NB4 (cell line): ENCODE measurements at regions not wholly inside any gene's neighbourhood (a gene's known extent, or its start where the extent isn't known, plus 50 kb on each side); places are given as distances from the start of the nearest gene placed in this dataset.

Source experiments
- DNase-seq: peaks from one replicate; pipeline ENCODE4 v3.0.0; 2010; ENCODE audit warnings: low read depth
- H3K4me3 ChIP-seq: one replicate; pipeline ENCODE4 v1.5.1; 2011; ENCODE audit warnings: mild to moderate bottlenecking, low read depth, low read length, moderate library complexity
- MYC ChIP-seq: IDR thresholded peaks from 2 replicates; pipeline ENCODE4 v1.6.1; 2011; ENCODE audit warnings: low read depth, low read length
- POLR2A ChIP-seq: IDR thresholded peaks from 2 replicates; pipeline ENCODE4 v1.6.1; 2011; ENCODE audit warnings: mild to moderate bottlenecking; ENCODE audit not compliant: insufficient read length; ENCODE audit errors: extremely low read depth
- TF ChIP-seq, protein P1 (sequence below): IDR thresholded peaks from 2 replicates; pipeline ENCODE4 v1.6.1; 2011; ENCODE audit warnings: low read depth, low read length
- TF ChIP-seq, protein P2 (sequence below): IDR thresholded peaks from one replicate; pipeline ENCODE4 v1.5.1; 2012; ENCODE audit warnings: low read depth, low read length

DNA sequence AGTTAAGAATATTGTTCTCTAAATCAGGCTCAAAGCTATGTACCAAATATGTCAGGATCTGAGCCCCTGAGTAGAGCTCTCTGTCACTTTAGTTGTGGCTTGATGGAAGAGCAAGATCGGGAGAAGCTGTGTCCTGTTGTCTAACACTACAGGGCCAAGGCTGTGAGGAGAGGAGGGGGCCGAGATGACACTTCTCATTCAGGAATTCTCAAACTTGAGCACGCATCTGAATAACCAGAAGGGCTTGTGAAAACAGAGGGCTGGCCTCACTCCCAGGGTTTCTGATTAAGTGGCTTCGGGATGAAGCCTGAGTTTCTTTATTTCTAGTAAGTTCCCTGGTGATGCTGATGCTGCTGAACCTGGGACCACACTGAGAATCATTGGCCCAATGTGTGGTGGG lies 209.2 kb upstream of the DAB1 start:
- TF ChIP-seq MYC: no peak
- TF ChIP-seq, protein P1, sequence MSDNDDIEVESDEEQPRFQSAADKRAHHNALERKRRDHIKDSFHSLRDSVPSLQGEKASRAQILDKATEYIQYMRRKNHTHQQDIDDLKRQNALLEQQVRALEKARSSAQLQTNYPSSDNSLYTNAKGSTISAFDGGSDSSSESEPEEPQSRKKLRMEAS: no peak
- no peak for TF ChIP-seq POLR2A
- TF ChIP-seq, protein P2, sequence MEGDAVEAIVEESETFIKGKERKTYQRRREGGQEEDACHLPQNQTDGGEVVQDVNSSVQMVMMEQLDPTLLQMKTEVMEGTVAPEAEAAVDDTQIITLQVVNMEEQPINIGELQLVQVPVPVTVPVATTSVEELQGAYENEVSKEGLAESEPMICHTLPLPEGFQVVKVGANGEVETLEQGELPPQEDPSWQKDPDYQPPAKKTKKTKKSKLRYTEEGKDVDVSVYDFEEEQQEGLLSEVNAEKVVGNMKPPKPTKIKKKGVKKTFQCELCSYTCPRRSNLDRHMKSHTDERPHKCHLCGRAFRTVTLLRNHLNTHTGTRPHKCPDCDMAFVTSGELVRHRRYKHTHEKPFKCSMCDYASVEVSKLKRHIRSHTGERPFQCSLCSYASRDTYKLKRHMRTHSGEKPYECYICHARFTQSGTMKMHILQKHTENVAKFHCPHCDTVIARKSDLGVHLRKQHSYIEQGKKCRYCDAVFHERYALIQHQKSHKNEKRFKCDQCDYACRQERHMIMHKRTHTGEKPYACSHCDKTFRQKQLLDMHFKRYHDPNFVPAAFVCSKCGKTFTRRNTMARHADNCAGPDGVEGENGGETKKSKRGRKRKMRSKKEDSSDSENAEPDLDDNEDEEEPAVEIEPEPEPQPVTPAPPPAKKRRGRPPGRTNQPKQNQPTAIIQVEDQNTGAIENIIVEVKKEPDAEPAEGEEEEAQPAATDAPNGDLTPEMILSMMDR: no peak
- no peak for DNase-seq
- H3K4me3 ChIP-seq: no peak overlapping the region

DNA sequence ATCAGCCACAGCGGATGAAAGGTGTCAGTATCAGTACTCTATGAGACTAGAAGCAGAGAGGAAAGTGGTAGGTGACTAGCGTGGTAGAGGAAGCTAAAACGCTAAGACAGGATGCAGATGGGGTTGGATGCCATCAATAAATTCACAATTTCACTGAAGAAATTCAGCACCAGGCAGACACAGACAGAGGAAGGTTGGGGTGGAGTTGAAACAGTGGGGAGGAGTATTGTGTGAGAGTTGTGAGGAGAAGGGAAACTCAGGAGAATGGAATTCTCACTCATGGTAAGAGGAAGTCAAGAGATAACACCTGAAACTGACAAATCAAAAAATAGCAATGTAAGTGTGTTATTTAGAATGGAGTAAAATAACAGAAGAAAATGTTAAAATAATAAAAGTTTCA lies 208.5 kb upstream of the DAB1 start:
- TF ChIP-seq MYC (no peak), POLR2A (no peak)
- TF ChIP-seq, protein P1: no peak
- TF ChIP-seq, protein P2: no peak
- DNase-seq: no peak
- H3K4me3 ChIP-seq: no peak overlapping the region

DNA sequence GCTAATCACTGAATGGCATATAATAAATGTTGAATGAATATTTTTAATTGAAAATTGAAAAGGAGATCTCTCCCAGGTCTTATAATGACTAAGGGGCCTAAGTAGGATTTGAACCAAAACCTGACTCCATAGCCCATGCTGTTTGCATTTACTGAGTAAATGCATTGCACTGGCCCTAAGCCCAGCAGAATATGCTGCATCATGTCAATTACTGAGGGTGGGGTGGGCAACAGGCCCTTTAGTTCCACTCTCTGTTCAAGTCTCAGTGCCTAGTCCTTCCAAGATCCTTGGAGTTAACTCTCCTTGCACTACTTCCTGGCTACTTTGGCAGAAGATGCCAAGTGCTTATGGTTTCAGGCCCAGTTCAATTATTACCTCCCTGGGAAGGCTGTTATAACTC lies 203.8 kb upstream of the DAB1 start:
- H3K4me3 ChIP-seq: no peak overlapping the region
- TF ChIP-seq POLR2A (no peak), MYC (no peak)
- TF ChIP-seq, protein P1: no peak
- TF ChIP-seq, protein P2: no peak
- DNase-seq: no peak

DNA sequence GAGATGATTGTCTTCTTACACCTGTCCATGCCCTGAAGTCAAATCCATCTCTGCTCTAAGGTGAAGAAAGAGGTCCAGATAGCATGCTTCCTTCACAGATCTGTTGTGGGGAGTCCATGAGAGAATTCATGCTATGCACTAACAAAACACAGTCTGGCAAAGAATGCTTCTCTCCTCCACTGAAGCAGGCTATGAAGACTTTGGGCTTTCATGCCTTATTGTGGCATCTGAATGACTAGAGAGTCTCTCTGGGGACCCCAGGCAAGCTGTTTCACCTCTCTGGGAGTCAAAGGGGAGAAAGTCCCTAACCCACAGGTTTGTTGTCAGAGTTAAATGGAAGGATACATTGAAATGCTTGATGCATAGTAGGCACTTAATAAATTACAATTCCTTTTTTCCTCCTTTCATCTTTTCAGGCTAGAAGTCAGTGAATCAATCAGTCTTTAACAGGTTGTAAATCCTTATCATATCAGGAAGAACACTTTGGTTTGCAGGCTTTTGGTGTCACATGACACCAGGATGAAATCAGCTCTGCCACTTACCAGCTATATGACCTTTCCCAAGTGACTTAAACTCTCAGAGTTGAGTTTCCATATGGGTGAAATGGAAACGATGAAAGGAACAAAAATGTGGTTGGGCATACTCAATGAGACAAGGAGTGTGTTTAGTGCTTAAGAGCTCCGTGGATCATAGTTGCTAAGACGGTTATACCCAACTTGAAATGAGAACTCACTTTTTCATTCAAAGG lies 200.1 kb upstream of the DAB1 start:
- H3K4me3 ChIP-seq: no peak overlapping the region
- TF ChIP-seq, protein P2: no peak
- TF ChIP-seq POLR2A (no peak), MYC (no peak)
- TF ChIP-seq, protein P1: no peak
- no peak for DNase-seq

DNA sequence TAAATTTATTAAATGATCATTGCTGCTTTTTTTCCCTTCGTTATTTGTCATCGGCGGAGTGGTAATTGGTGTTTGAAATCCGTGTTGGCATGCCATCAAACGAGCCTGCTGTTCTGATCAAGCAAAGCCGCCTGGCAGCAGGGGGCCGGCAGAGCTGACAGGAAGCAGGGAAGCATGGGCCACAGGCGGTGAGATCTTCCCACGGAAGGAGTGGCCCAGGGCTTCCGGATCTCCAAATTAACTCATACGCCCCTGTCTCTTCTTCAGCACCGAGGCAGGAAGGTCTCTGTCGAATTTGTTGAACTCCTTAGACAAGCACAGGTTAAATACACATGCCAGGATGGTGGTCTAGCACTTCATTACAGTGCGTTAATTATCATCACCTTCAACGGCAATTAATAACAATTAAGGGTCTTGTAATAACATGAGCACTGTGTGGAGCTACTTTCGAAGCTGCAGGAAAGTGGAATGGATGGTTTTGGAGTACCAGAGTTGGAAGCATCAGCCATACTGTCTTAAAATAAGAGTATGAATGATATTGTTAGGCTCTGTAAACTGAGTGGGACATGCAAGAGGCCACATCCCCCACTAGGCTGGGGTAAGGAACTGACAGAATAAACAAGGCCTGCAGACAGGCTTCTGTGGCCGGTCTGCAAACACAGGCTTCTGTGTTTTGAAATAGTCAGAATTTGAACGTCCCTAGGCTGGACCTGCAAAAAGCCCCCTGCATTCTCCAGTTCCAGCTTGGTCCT lies 199.4 kb upstream of the DAB1 start:
- TF ChIP-seq, protein P2: no peak
- TF ChIP-seq MYC (no peak), POLR2A (no peak)
- TF ChIP-seq, protein P1: no peak
- no peak overlapping the region for H3K4me3 ChIP-seq
- DNase-seq: peak; percentile 26
